Breast epithelium (tissue), 3 donors: ENCODE measurements at regions not wholly inside any gene's neighbourhood (a gene's known extent, or its start where the extent isn't known, plus 50 kb on each side); places are given as distances from the start of the nearest gene placed in this dataset.
"Not testable (repeated sequence)": the region's sequence is repeated elsewhere in the genome, so short reads cannot be mapped to it uniquely, and the experiment has no call there.

Experiments used
- CTCF ChIP-seq, 3 donors: fragments of 450-650 bp; IDR thresholded peaks; one replicate each; pipeline ENCODE4 v1.5.1; 2016 to 2017; ENCODE audit warnings: antibody characterized with exemption in 3 of 3, mild to moderate bottlenecking in 3 of 3, moderate library complexity in 3 of 3
- POLR2A ChIP-seq: fragments of 450-650 bp; IDR thresholded peaks from one replicate; pipeline ENCODE4 v1.6.1; 2016; ENCODE audit warnings: antibody characterized with exemption, mild to moderate bottlenecking, moderate library complexity
- POLR2AphosphoS5 ChIP-seq, 3 donors: sonication (generic); formaldehyde crosslinking; IDR thresholded peaks; one replicate each; pipeline ENCODE4 v1.6.1; 2017; ENCODE audit warnings: antibody characterized with exemption in 3 of 3

GRCh38 chr6:9810727-9811126 is 604.1 kb downstream of the TFAP2A start:
- TF ChIP-seq CTCF (IDR thresholded peaks at IDR 0.05); POLR2AphosphoS5 (IDR thresholded peaks at IDR 0.05); POLR2A: not testable (repeated sequence)
